Amygdala (tissue), 56 donors: ENCODE measurements at regions not wholly inside any gene's neighbourhood (a gene's known extent, or its start where the extent isn't known, plus 50 kb on each side); places are given as distances from the start of the nearest gene placed in this dataset.

Experiments used
- DNase-seq, 56 donors: peaks; one replicate each; lab custom pipeline; 2025; lab: John Stamatoyannopoulos, UW

DNA sequence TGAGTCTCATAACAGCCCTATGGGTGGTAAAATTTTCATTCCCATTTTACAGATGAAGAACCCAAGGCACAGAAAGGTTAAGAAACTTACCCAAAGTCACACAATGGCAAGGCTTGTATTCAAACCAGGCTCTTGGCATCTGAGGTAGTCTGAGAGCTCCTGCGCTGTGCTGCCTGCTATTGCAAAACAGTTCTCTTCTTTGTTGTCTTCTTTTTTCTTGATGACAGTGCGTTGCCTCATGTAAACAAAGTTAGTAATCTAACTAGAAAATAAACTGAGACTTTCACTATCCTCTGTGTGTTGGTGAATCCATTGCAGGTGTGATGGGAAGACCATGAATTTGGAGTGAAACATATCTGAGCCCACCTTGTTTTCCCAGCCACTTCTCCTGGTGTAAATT is 240.8 kb downstream of the PTEN start:
- no peak for DNase-seq

GRCh38 chr10:88106366-88106765 is 242.9 kb downstream of the PTEN start:
- no peak for DNase-seq

GRCh38 chr10:88107296-88108097 is 244.1 kb downstream of the PTEN start:
- DNase-seq, result no peak

DNA sequence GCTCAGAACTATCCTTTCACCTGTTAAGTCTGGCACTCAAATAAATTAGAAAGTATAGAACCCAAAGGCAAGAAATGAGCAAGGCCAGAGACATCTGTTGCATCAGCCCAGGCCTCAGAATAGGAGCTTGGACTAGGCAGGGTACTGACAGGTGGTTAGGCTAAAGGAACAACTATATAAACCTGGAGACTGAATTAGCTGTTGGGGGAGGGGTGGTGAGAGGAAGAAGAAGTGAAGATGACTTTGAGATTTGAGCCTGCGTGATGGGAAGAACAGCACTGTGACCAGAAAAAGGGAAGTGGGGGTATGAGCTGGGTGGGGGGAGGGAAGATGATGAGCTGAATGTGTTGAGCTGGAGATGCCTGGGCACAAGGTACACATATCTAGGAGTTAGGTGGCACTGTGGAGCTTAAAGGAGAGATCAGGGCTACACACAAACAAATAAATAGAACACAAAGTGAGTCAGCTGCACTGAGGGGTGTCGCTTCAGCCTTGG is 244.7 kb downstream of the PTEN start:
- DNase-seq, result peak in 4 of 56 donors; percentile 16 to 24 (median 20)

- no peak for DNase-seq
Observed at GRCh38 chr10:88110355-88110754, 246.9 kb downstream of the PTEN start.

- no peak for DNase-seq
Observed at GRCh38 chr10:88110822-88111221, 247.4 kb downstream of the PTEN start.

DNA sequence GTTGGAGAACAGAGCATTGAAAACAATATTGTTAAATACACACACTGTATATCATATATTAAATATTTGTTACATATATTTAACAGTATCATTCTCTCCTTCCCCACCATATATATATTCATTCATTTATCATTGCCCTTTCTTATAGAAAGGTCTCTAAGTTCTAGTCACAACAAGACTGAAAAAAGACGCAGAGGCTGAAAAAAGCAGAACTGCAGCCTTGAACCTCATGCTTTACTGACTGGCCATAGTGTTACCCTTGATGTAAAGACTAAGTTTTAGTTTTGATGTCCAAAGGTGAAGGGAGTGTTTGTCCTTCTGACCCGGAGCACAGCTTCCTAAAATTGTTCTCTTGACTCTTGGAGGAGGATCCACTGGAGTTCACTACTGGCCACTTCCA is 247.9 kb downstream of the PTEN start:
- no peak for DNase-seq

- no peak for DNase-seq
Observed at GRCh38 chr10:88113232-88113631, 249.8 kb downstream of the PTEN start.

DNA sequence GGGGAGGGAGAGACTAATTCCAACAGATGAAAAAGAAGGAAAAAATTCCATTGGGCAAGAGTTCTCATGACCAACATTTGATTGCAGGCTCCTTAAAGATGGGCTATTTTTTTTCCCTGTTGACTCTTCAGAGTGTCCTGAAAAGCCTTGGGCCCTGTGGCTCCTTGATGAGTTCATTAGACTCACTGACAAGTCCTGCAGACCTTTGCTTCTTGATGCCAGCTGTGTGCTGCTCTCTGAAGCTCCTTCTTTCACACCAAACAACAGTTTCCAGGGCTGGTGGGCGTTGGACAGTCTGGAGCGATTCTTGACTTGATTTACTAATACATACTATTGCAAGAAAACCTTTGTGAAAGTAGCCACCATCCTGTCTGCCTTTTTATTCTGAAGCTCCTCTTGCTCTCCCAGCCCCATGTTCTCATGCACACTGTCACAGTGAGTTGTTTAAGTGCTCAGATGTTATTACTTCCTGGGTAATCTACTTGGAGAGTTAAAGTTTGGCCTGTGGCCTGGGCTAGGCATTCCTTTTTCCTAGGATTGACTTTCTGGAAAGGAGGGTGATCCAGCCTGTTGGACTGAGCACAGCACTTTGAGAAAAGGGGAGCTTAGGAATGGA is 250.3 kb downstream of the PTEN start:
- DNase-seq, result no peak

GRCh38 chr10:88114368-88114767 is 250.9 kb downstream of the PTEN start:
- DNase-seq, result peak in 1 of 56 donors; percentile 12

DNA sequence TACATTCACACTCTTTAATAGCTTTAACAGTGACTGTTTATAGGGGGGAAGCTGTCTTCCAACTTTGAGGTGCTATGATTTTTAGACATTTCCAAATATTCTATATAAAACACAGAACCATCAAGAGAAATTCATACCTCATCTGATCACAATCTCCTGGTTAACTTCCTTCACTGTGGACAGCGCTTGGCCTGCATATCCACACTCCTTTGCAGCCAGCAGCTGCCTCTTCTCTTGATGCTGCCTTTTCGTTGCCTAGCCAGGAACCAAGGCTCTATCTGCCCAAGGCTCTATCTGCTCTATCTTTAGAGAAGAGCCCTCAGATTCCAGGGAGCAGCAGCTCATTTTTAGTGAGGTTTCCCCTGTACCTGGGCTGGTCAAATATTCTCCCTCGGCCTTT is 252.0 kb downstream of the PTEN start:
- no peak for DNase-seq

DNA sequence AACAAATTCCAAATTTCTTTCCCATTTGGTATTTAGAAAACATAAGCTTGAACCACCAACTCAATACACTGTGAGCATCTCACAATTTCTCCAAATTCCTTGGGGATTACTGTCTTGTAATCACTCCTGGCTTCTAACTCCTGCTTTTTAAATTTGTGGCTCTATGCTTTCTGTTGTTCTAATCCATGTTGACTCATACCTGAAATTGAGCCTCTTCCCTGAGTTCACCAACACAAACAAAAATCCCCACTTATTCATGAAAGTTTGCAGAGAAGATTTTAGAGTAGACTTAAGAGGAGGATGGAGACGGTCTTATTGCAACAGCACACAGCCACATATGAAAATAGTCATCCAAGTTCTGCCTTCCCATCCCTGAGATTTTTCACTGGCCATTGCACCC is 252.5 kb downstream of the PTEN start:
- no peak for DNase-seq

DNA sequence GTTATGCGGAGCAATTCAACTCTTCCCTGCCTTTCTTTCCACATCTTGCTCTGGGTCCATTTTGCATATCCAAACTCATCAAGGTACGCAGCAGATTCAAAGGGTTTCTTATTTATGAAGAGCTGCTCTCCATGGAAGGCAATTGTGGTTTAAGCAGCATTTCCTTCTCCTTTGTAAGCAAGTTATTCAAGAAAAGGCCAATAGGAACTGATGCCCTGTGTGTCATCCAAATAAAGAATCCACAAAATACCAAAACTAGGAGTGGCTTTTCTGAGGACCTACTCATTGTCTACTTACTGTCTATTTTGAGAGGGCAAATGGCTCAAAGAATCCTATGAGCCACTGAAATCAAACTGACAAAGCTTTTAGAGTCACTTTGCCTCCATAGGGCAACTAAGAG is 253.1 kb downstream of the PTEN start:
- DNase-seq, result no peak

- no peak for DNase-seq
Observed at GRCh38 chr10:88116971-88117626, 253.7 kb downstream of the PTEN start.

GRCh38 chr10:88117869-88118632 is 254.6 kb downstream of the PTEN start:
- DNase-seq, result no peak

- DNase-seq, result no peak
Observed at GRCh38 chr10:88118729-88119128, 255.3 kb downstream of the PTEN start.

DNA sequence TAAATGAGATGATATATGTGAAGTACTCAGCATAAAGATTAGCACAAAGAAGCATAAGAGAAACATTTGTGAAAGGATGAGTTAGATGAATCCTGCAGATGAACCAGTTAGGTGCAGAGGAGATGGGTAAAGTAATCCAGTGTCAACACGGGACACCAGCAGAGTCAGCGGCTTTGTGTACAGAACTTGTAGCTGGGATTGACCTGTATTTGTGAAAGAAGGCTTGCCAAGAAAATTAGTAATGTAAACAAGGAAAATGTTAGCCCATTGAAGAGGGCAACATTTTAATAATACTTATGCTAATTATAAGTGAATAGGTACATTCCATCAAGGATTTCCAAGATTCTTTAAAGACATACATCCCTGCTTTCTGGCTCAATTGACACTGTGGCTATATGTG is 255.7 kb downstream of the PTEN start:
- DNase-seq, result no peak

- no peak for DNase-seq
Observed at GRCh38 chr10:88120075-88120474, 256.6 kb downstream of the PTEN start.

- DNase-seq, result no peak
Observed at GRCh38 chr10:88120599-88121333, 257.3 kb downstream of the PTEN start.

- no peak for DNase-seq
Observed at GRCh38 chr10:88121361-88121760, 257.9 kb downstream of the PTEN start.
